OCI-LY7 (cell line): ENCODE measurements at regions not wholly inside any gene's neighbourhood (a gene's known extent, or its start where the extent isn't known, plus 50 kb on each side); places are given as distances from the start of the nearest gene placed in this dataset.
"Not testable (repeated sequence)": the region's sequence is repeated elsewhere in the genome, so short reads cannot be mapped to it uniquely, and the experiment has no call there.

ENCODE experiments used
- BruUV-seq: library from RNA; stranded (reverse); fragments of 400-500 nt; replicated peaks from 2 replicates; lab custom pipeline; 2021; lab: Mats Ljungman, UMichigan
- CTCF ChIA-PET: fragments of 300-600 bp; sonication (Branson Sonifier 250); formaldehyde crosslinking; loops from one replicate; lab custom pipeline; 2022; ENCODE audit warnings: antibody characterized with exemption; ENCODE audit not compliant: unreplicated experiment; lab: Charles Lee
- POLR2A ChIA-PET: fragments of 300-600 bp; sonication (Branson Sonifier 250); formaldehyde crosslinking; loops from one replicate; lab custom pipeline; 2022; ENCODE audit warnings: antibody characterized with exemption; lab: Charles Lee
- DNase-seq: peaks from one replicate; pipeline ENCODE4 v3.0.0-alpha.2; 2015; ENCODE audit warnings: low spot score
- H2AFZ ChIP-seq: fragments of 200-600 bp; sonication (generic), shearing (Covaris generic); 2 replicates; pipeline ENCODE4 v1.6.1; 2014; ENCODE audit warnings: mild to moderate bottlenecking, antibody characterized with exemption, low read length, moderate library complexity
- H3K27ac ChIP-seq: fragments of 200-600 bp; sonication (generic); 2 replicates; pipeline ENCODE4 v1.5.1; 2014; ENCODE audit warnings: mixed run types, low read depth, mild to moderate bottlenecking, moderate library complexity, low read length, inconsistent platforms; ENCODE audit not compliant: poor library complexity, severe bottlenecking
- H3K36me3 ChIP-seq: fragments of 200-600 bp; sonication (generic); 2 replicates; pipeline ENCODE4 v1.6.1; 2014; ENCODE audit warnings: mild to moderate bottlenecking, antibody characterized with exemption, low read length, moderate library complexity, mixed read lengths; ENCODE audit not compliant: insufficient read depth
- H3K4me1 ChIP-seq: fragments of 200-600 bp; sonication (generic); 2 replicates; pipeline ENCODE4 v1.5.1; 2014; ENCODE audit warnings: mild to moderate bottlenecking, low read length; ENCODE audit not compliant: insufficient read depth, poor library complexity, severe bottlenecking
- H3K4me2 ChIP-seq: fragments of 200-600 bp; sonication (generic); 2 replicates; pipeline ENCODE4 v1.6.1; 2014; ENCODE audit warnings: mild to moderate bottlenecking, low read length
- H3K4me3 ChIP-seq: fragments of 200-600 bp; sonication (generic); 2 replicates; pipeline ENCODE4 v1.5.1; 2014; ENCODE audit warnings: mild to moderate bottlenecking, low read depth, low read length; ENCODE audit not compliant: poor library complexity, severe bottlenecking
- H3K79me2 ChIP-seq: fragments of 200-600 bp; sonication (generic); 2 replicates; pipeline ENCODE4 v1.6.1; 2016; ENCODE audit warnings: low read depth, mild to moderate bottlenecking, low read length, moderate library complexity, mixed read lengths; ENCODE audit not compliant: insufficient read depth
- H3K9me2 ChIP-seq: fragments of 200-600 bp; sonication (generic); 2 replicates; pipeline ENCODE4 v1.6.1; 2016; ENCODE audit warnings: mild to moderate bottlenecking, low read length, mixed read lengths; ENCODE audit not compliant: insufficient read depth
- H3K9me3 ChIP-seq: fragments of 200-600 bp; sonication (generic); 2 replicates; pipeline ENCODE4 v1.6.1; 2014; ENCODE audit warnings: mild to moderate bottlenecking, mixed run types, low read length, mixed read lengths
- H4K20me1 ChIP-seq: fragments of 200-600 bp; sonication (generic); 2 replicates; pipeline ENCODE4 v1.6.1; 2014; ENCODE audit warnings: mild to moderate bottlenecking, antibody characterized with exemption, low read length, moderate library complexity, mixed read lengths; ENCODE audit not compliant: insufficient read depth
- CTCF ChIP-seq: fragments of 200-600 bp; sonication (generic); conservative IDR thresholded peaks from 2 replicates; pipeline ENCODE4 v1.5.1; 2014; ENCODE audit warnings: mild to moderate bottlenecking, antibody characterized with exemption, low read length, moderate library complexity, mixed read lengths
- EZH2phosphoT487 ChIP-seq: fragments of 200-600 bp; sonication (generic); IDR thresholded peaks from 2 replicates; pipeline ENCODE4 v1.6.1; 2018; ENCODE audit warnings: low read depth, borderline replicate concordance, mild to moderate bottlenecking, mixed run types, antibody characterized with exemption, low read length, moderate library complexity, mixed read lengths
- intact Hi-C: fragments of 100-400 bp; cut with micrococcal nuclease; formaldehyde crosslinking; loops from one replicate; pipeline ENCODE4 v1.10.0; 2022; ENCODE audit not compliant: unreplicated experiment

DNA sequence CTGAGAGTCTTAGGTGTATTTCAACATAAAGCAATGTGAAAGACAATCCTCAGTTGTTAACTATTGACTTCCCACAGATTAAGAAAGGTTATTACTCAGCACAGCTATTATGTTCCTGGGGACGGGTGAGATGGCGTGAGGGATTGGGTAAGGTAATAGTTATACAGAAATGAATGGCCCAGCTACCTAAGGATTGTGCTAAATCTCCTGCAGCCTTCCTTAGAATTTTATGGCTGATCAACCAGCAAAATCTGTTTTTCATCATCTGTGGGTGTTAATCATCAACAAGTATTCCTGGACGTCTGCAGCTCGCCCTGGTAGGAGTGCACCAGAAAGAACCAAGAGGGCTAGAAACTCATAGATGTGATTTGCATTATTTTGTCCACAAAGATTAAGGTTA, 146.0 kb upstream of the IVNS1ABP start:
- no peaks in the 10 kb centered on the region for H3K4me1 ChIP-seq
- H3K27ac ChIP-seq: no peak overlapping the region
- H2AFZ ChIP-seq: no peak overlapping the region
- no peaks in the 10 kb centered on the region for H3K36me3 ChIP-seq
- no peaks in the 10 kb centered on the region for H4K20me1 ChIP-seq
- H3K4me3 ChIP-seq: no peak overlapping the region
- no peak for DNase-seq
- no peaks in the 10 kb centered on the region for H3K9me2 ChIP-seq
- no peak overlapping the region for H3K4me2 ChIP-seq
- intact Hi-C loops: no loop called here
- CTCF ChIA-PET: no interaction called here
- TF ChIP-seq EZH2phosphoT487 (no peak), CTCF (no peak)
- H3K9me3 ChIP-seq: no peaks in the 10 kb centered on the region
- no TSS peak for BruUV-seq
- H3K79me2 ChIP-seq: no peaks in the 10 kb centered on the region
- POLR2A ChIA-PET: interaction anchor here (1.0 kb wide), 1 partner anchor 32 kb away, joined by 3 read pairs; no protein-coding TSS in a partner anchor

DNA sequence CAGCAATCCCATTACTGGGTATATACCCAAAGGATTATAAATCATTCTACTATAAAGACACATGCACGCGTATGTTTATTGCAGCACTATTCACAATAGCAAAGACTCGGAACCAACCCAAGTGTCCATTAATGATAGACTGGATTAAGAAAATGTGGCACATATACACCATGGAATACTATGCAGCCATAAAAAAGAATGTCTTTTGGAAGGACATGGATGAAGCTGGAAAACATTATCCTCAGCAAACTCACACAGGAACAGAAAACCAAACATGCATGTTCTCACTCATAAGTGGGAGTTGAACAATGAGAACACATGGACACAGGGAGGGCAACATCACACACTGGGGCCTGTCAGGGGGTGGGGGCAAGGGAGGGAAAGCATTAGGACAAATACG, 143.7 kb upstream of the IVNS1ABP start:
- H3K9me2 ChIP-seq, BruUV-seq, H3K4me3 ChIP-seq, CTCF ChIA-PET, H4K20me1 ChIP-seq, H3K9me3 ChIP-seq, H3K79me2 ChIP-seq, H3K4me2 ChIP-seq, H3K4me1 ChIP-seq, H3K27ac ChIP-seq, H3K36me3 ChIP-seq, DNase-seq, H2AFZ ChIP-seq, POLR2A ChIA-PET, intact Hi-C loops: not testable (repeated sequence)

DNA sequence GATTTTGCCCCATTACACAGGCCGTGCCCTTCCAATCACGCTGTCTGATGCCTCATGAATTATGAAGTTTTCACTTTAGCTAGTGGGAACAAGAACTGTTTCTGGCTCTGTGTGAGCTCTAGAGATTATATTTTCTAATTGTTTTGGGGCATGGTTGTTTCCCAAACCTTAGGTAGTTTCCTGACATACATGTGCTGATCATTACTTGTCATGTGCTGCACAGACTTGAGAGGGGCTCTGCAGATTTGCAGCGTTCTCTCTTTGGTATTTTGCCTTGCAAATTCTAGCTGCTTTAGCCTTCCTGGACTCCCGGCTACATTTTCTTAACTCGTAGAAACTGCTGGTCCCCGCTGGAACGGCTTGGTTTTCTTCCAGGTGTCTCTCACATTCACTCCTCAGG, 142.1 kb upstream of the IVNS1ABP start:
- Histone ChIP-seq H3K4me3 (no peak overlapping the region), H3K79me2 (no peaks in the 10 kb centered on the region), H3K9me3 (no peaks in the 10 kb centered on the region), H2AFZ (no peak overlapping the region), H3K4me1 (no peaks in the 10 kb centered on the region), H4K20me1 (no peaks in the 10 kb centered on the region), H3K36me3 (no peaks in the 10 kb centered on the region), H3K4me2 (no peak overlapping the region), H3K27ac (no peak overlapping the region), H3K9me2 (no peaks in the 10 kb centered on the region)
- no TSS peak for BruUV-seq
- intact Hi-C loops: no loop called here
- no peak for TF ChIP-seq EZH2phosphoT487
- TF ChIP-seq CTCF: no peak
- POLR2A ChIA-PET: no interaction called here
- CTCF ChIA-PET: no interaction called here
- no peak for DNase-seq
